IMR-90 (cell line): ENCODE measurements at regions not wholly inside any gene's neighbourhood (a gene's known extent, or its start where the extent isn't known, plus 50 kb on each side); places are given as distances from the start of the nearest gene placed in this dataset.

Experiments used
- ATAC-seq: fragments of 200-7000 bp; cut with Tn5 transposase; 2 replicates; pipeline ENCODE4 v1.9.1; 2020; ENCODE audit warnings: low read depth, mild to moderate bottlenecking, moderate library complexity
- BruUV-seq: library from RNA; stranded (reverse); fragments of 400-500 nt; replicated peaks from 2 replicates; lab custom pipeline; 2021; lab: Mats Ljungman, UMichigan
- CTCF ChIA-PET: fragments of 300-600 bp; formaldehyde crosslinking; extraction: SDS; loops from one replicate; lab custom pipeline; 2021; ENCODE audit warnings: antibody characterized with exemption; lab: Yijun Ruan, JAX
- POLR2A ChIA-PET: fragments of 300-600 bp; sonication (Branson Sonifier 250); formaldehyde crosslinking; loops from one replicate; lab custom pipeline; 2022; ENCODE audit warnings: antibody characterized with exemption; ENCODE audit not compliant: unreplicated experiment; lab: Charles Lee
- DNase-seq: peaks from one replicate; pipeline ENCODE4 v3.0.0; 2013
- H2AFZ ChIP-seq: replicated peaks from 2 replicates; pipeline ENCODE3; 2013; ENCODE audit warnings: low read length, mild to moderate bottlenecking; ENCODE audit not compliant: poor library complexity
- H2AK5ac ChIP-seq: 2 replicates; pipeline ENCODE4 v1.6.1; 2013; ENCODE audit warnings: low read depth, low read length, inconsistent platforms
- H2AK9ac ChIP-seq: replicated peaks from 2 replicates; pipeline ENCODE3; 2013; ENCODE audit warnings: mild to moderate bottlenecking, low read depth, low read length, moderate library complexity; ENCODE audit not compliant: poor library complexity
- H2BK120ac ChIP-seq: 2 replicates; pipeline ENCODE4 v1.6.1; 2013; ENCODE audit warnings: low read depth, low read length, inconsistent platforms
- H2BK15ac ChIP-seq: 3 replicates; pipeline ENCODE4 v1.6.1; 2013; ENCODE audit warnings: low read depth, low read length, inconsistent platforms
- H2BK20ac ChIP-seq: 2 replicates; pipeline ENCODE4 v1.6.1; 2013; ENCODE audit warnings: low read depth, mild to moderate bottlenecking, inconsistent platforms, low read length, moderate library complexity
- H2BK5ac ChIP-seq: 2 replicates; pipeline ENCODE4 v1.6.1; 2013; ENCODE audit warnings: mild to moderate bottlenecking, low read depth, low read length, inconsistent platforms; ENCODE audit not compliant: poor library complexity, severe bottlenecking
- H3K14ac ChIP-seq: replicated peaks from 2 replicates; pipeline ENCODE4 v1.6.1; 2013; ENCODE audit warnings: low read depth, low read length, inconsistent platforms
- H3K18ac ChIP-seq: 2 replicates; pipeline ENCODE4 v1.6.1; 2013; ENCODE audit warnings: low read depth, low read length, control low read depth
- H3K23ac ChIP-seq: 2 replicates; pipeline ENCODE4 v1.6.1; 2013; ENCODE audit warnings: low read depth, low read length, inconsistent platforms
- H3K27ac ChIP-seq: 2 replicates; pipeline ENCODE4 v1.5.1; 2013; ENCODE audit warnings: mild to moderate bottlenecking, control low read depth, low read length; ENCODE audit not compliant: insufficient read depth
- H3K27me3 ChIP-seq: 2 replicates; pipeline ENCODE4 v1.6.1; 2013; ENCODE audit warnings: low read length; ENCODE audit not compliant: control insufficient read depth, insufficient read depth
- H3K36me3 ChIP-seq: 2 replicates; pipeline ENCODE4 v1.6.1; 2013; ENCODE audit warnings: low read length, mixed read lengths; ENCODE audit not compliant: control insufficient read depth, insufficient read depth
- H3K4ac ChIP-seq: 2 replicates; pipeline ENCODE4 v1.6.1; 2013; ENCODE audit warnings: low read depth, low read length, inconsistent platforms
- H3K4me1 ChIP-seq: 2 replicates; pipeline ENCODE4 v1.6.1; 2013; ENCODE audit warnings: low read length, mixed read lengths; ENCODE audit not compliant: control insufficient read depth, insufficient read depth
- H3K4me2 ChIP-seq: 2 replicates; pipeline ENCODE4 v1.6.1; 2013; ENCODE audit warnings: low read depth, mild to moderate bottlenecking, control low read depth, low read length, moderate library complexity
- H3K4me3 ChIP-seq: 2 replicates; pipeline ENCODE4 v1.5.1; 2013; ENCODE audit warnings: low read depth, mild to moderate bottlenecking, control low read depth, low read length, moderate library complexity; ENCODE audit not compliant: insufficient read depth
- H3K56ac ChIP-seq: 2 replicates; pipeline ENCODE4 v1.6.1; 2013; ENCODE audit warnings: low read length, inconsistent platforms; ENCODE audit not compliant: insufficient read depth; ENCODE audit errors: extremely low read depth
- H3K79me1 ChIP-seq, 2 experiments: 2 replicates each; pipeline ENCODE4 v1.6.1; 2013; ENCODE audit warnings: low read length in 2 of 2, inconsistent platforms in 1 of 2, low read depth in 1 of 2
- H3K9ac ChIP-seq: 2 replicates; pipeline ENCODE4 v1.6.1; 2013; ENCODE audit warnings: low read depth, low read length, control low read depth
- H3K9me1 ChIP-seq: 2 replicates; pipeline ENCODE4 v1.6.1; 2013; ENCODE audit warnings: low read length, inconsistent platforms; ENCODE audit not compliant: insufficient read depth
- H3K9me3 ChIP-seq: 2 replicates; pipeline ENCODE4 v1.6.1; 2013; ENCODE audit warnings: low read length; ENCODE audit not compliant: control insufficient read depth, insufficient read depth
- H4K20me1 ChIP-seq: 2 replicates; pipeline ENCODE4 v1.6.1; 2013; ENCODE audit warnings: low read length, inconsistent platforms; ENCODE audit not compliant: insufficient read depth
- H4K5ac ChIP-seq: 2 replicates; pipeline ENCODE4 v1.6.1; 2013; ENCODE audit warnings: mild to moderate bottlenecking, low read depth, low read length, control low read depth
- H4K8ac ChIP-seq, 2 experiments: 2 replicates each; pipeline ENCODE4 v1.6.1; 2013; ENCODE audit warnings: low read depth in 2 of 2, low read length in 2 of 2, control low read depth in 1 of 2, inconsistent platforms in 1 of 2
- H4K91ac ChIP-seq: 2 replicates; pipeline ENCODE4 v1.6.1; 2013; ENCODE audit warnings: low read depth, low read length, inconsistent platforms; ENCODE audit not compliant: insufficient read depth
- CTCF ChIP-seq: conservative IDR thresholded peaks from 2 replicates; pipeline ENCODE4 v1.5.1; 2012; ENCODE audit warnings: mild to moderate bottlenecking, low read depth, low read length, improper control_type of control experiment
- ELK1 ChIP-seq: fragments of 150-350 bp; IDR thresholded peaks from 2 replicates; pipeline ENCODE4 v1.6.1; 2016; ENCODE audit warnings: low read depth, mild to moderate bottlenecking, low read length, moderate library complexity, borderline replicate concordance
- FOS ChIP-seq: fragments of 150-350 bp; IDR thresholded peaks from 2 replicates; pipeline ENCODE4 v1.6.1; 2016; ENCODE audit warnings: low read depth, low read length
- MAFK ChIP-seq: IDR thresholded peaks from 2 replicates; pipeline ENCODE4 v1.6.1; 2012; ENCODE audit warnings: low read depth, low read length, improper control_type of control experiment
- MAZ ChIP-seq: IDR thresholded peaks from 2 replicates; pipeline ENCODE4 v1.6.1; 2012; ENCODE audit warnings: low read depth, mild to moderate bottlenecking, low read length, improper control_type of control experiment, moderate library complexity, borderline replicate concordance
- NFE2L2 ChIP-seq: fragments of 150-350 bp; IDR thresholded peaks from 2 replicates; pipeline ENCODE4 v1.6.1; 2016; ENCODE audit warnings: low read depth, mild to moderate bottlenecking, low read length
- RAD21 ChIP-seq: IDR thresholded peaks from 2 replicates; pipeline ENCODE4 v1.6.1; 2012; ENCODE audit warnings: low read length, improper control_type of control experiment
- RCOR1 ChIP-seq: IDR thresholded peaks from 2 replicates; pipeline ENCODE4 v1.6.1; 2012; ENCODE audit warnings: mild to moderate bottlenecking, low read length, improper control_type of control experiment; ENCODE audit not compliant: insufficient replicate concordance
- USF2 ChIP-seq: fragments of 150-350 bp; IDR thresholded peaks from 2 replicates; pipeline ENCODE4 v1.6.1; 2017; ENCODE audit warnings: mild to moderate bottlenecking, antibody characterized with exemption, low read length, low read depth
- WGBS, 2 experiments: methylation state at CpG; one replicate each; pipeline versions ENCODE4 v1.1.5 to v1.1.7; 2013; ENCODE audit warnings: missing lambda C conversion rate in 2 of 2; ENCODE audit not compliant: insufficient read length in 1 of 2; ENCODE audit errors: extremely low coverage in 2 of 2; 5-methylcytosine and 5-hydroxymethylcytosine counted together
- dilution Hi-C: fragments of 300-500 bp; cut with HindIII; formaldehyde crosslinking; loops from one replicate; pipeline ENCODE4 v1.14.3; 2018; ENCODE audit warnings: low sequenced_read_pairs; ENCODE audit not compliant: unreplicated experiment
- in situ Hi-C: fragments of 300-500 bp; cut with MboI; formaldehyde crosslinking; loops from 3 replicates; pipeline ENCODE4 v1.14.3; 2019; ENCODE audit warnings: low sequenced_read_pairs, inconsistent platforms, mixed read lengths
- intact Hi-C: fragments of 100-400 bp; cut with micrococcal nuclease; formaldehyde crosslinking; loops from 2 replicates; pipeline ENCODE4 v1.10.0; 2022

GRCh38 chr16:23013484-23013883 lies 135.8 kb downstream of the USP31 start:
- Histone ChIP-seq H3K4me2 (no peak overlapping the region), H3K27ac (no peak overlapping the region), H3K36me3 (no peaks in the 10 kb centered on the region), H3K56ac (no peak overlapping the region), H3K14ac (no peak overlapping the region), H2AK5ac (no peak overlapping the region), H2BK15ac (no peak overlapping the region), H2BK120ac (no peak overlapping the region), H2BK5ac (no peak overlapping the region), H2BK20ac (no peak overlapping the region), H3K9me3 (no peaks in the 10 kb centered on the region), H3K4me1 (no peaks in the 10 kb centered on the region), H3K9ac (no peak overlapping the region), H4K5ac (no peak overlapping the region), H3K18ac (no peak overlapping the region), H3K4ac (no peak overlapping the region), H2AK9ac (no peak overlapping the region), H3K23ac (no peak overlapping the region), H3K9me1 (no peaks in the 10 kb centered on the region), H3K79me1 (no peaks in the 10 kb centered on the region), H3K4me3 (no peak overlapping the region), H2AFZ (no peak overlapping the region), H4K8ac (no peak overlapping the region), H4K91ac (no peak overlapping the region), H4K20me1 (no peaks in the 10 kb centered on the region), H3K27me3 (no peaks in the 10 kb centered on the region)
- ATAC-seq (no peak), DNase-seq (peak; percentile 3)
- CTCF ChIA-PET = no interaction called here
- POLR2A ChIA-PET = no interaction called here
- WGBS, 2 experiments = no CpG with 5 or more reads among the region's 1 CpG
- in situ Hi-C loops (no loop called here), dilution Hi-C loops (no loop called here), intact Hi-C loops (no loop called here)
- no peak for TF ChIP-seq RAD21
- no peak for TF ChIP-seq CTCF
- TF ChIP-seq RCOR1 = no peak
- TF ChIP-seq ELK1 = no peak
- TF ChIP-seq MAFK = no peak
- TF ChIP-seq FOS = no peak
- no peak for TF ChIP-seq NFE2L2
- TF ChIP-seq USF2 = no peak
- no peak for TF ChIP-seq MAZ
- no TSS peak for BruUV-seq
